ENCODE measurements at regions not wholly inside any gene's neighbourhood (a gene's known extent, or its start where the extent isn't known, plus 50 kb on each side); places are given as distances from the start of the nearest gene placed in this dataset.

DNA sequence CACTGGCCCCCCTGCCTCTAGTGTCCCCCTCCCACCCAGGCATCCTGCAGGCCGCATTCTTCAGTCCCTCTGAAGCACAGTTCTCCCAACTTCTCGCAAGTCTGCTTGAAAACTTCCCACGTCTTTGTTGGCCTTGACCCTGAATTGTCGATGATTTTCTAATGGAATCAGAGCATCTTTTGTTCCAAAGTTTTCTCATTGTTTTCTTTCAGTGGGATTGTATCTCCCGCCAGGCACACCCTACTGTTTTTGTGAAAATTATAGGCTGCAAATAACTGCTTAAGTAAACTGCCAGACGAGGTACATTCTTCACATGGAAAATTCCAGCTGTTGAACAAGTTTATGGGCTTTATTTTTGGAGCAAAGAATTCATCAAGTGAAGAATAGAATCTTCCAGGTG is 122.6 kb upstream of the SLC25A48 start:
- TF ChIP-seq, protein P1, sequence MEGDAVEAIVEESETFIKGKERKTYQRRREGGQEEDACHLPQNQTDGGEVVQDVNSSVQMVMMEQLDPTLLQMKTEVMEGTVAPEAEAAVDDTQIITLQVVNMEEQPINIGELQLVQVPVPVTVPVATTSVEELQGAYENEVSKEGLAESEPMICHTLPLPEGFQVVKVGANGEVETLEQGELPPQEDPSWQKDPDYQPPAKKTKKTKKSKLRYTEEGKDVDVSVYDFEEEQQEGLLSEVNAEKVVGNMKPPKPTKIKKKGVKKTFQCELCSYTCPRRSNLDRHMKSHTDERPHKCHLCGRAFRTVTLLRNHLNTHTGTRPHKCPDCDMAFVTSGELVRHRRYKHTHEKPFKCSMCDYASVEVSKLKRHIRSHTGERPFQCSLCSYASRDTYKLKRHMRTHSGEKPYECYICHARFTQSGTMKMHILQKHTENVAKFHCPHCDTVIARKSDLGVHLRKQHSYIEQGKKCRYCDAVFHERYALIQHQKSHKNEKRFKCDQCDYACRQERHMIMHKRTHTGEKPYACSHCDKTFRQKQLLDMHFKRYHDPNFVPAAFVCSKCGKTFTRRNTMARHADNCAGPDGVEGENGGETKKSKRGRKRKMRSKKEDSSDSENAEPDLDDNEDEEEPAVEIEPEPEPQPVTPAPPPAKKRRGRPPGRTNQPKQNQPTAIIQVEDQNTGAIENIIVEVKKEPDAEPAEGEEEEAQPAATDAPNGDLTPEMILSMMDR (IDR thresholded peaks at IDR 0.05; ENCODE audit: borderline replicate concordance, extremely low read depth, low read length, poor library complexity, severe bottlenecking): no peak
- TF ChIP-seq EZH2 (IDR thresholded peaks at IDR 0.05; ENCODE audit: borderline replicate concordance, low read depth, low read length, severe bottlenecking): no peak

Data from DND-41 (cell line).